Gastroesophageal sphincter (tissue), 3 donors: ENCODE measurements at regions not wholly inside any gene's neighbourhood (a gene's known extent, or its start where the extent isn't known, plus 50 kb on each side); places are given as distances from the start of the nearest gene placed in this dataset.

Experiments
- EP300 ChIP-seq: sonication (generic); formaldehyde crosslinking; IDR thresholded peaks from one replicate; pipeline ENCODE4 v1.6.1; 2017; ENCODE audit warnings: antibody characterized with exemption, mild to moderate bottlenecking
- POLR2AphosphoS5 ChIP-seq: sonication (generic); formaldehyde crosslinking; IDR thresholded peaks from one replicate; pipeline ENCODE4 v1.6.1; 2017; ENCODE audit warnings: antibody characterized with exemption
- TF ChIP-seq, protein P1 (sequence below), 4 experiments: fragments of 200-600 bp in 2 of 4; fragments of 450-650 bp in 2 of 4; sonication (generic) in 1 of 4; IDR thresholded peaks; one replicate each; pipeline ENCODE4 v1.5.1; 2017 to 2019; ENCODE audit warnings: antibody characterized with exemption in 4 of 4, mild to moderate bottlenecking in 2 of 4, moderate library complexity in 2 of 4

DNA sequence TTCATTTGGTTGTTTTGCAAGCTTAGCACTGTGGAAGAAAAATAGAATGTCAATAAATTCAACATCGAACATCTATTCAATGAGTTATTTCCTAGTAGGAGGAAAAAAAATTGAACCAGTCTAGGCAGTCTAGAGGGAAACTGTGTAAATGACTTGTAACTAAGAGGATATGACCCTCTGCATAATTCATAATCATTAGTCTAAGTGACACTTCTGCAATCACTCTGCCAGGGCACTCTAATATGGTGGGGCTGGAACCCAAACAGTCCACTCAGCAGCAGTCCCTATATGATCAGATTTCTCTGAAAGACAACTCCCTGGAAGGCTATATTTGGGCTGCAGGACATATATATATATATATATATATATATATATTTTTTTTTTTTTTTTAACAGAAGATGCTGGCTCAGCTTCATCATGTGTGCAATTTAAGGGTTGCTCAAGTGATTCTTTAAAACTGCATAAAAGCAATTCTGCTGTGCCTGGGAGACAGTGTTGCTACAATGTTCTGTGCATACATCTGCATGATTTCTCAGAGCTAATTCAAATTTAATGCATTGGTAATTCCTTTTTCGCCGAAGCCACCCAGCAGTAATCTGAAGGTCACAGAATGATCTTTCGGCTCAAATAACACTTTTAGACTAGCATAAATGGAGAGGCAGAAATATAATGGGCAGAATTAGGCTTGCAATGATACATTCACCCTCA lies 482.1 kb upstream of the ZNF608 start:
- TF ChIP-seq, protein P1, sequence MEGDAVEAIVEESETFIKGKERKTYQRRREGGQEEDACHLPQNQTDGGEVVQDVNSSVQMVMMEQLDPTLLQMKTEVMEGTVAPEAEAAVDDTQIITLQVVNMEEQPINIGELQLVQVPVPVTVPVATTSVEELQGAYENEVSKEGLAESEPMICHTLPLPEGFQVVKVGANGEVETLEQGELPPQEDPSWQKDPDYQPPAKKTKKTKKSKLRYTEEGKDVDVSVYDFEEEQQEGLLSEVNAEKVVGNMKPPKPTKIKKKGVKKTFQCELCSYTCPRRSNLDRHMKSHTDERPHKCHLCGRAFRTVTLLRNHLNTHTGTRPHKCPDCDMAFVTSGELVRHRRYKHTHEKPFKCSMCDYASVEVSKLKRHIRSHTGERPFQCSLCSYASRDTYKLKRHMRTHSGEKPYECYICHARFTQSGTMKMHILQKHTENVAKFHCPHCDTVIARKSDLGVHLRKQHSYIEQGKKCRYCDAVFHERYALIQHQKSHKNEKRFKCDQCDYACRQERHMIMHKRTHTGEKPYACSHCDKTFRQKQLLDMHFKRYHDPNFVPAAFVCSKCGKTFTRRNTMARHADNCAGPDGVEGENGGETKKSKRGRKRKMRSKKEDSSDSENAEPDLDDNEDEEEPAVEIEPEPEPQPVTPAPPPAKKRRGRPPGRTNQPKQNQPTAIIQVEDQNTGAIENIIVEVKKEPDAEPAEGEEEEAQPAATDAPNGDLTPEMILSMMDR (IDR thresholded peaks at IDR 0.05), result no peak
- TF ChIP-seq EP300 (no peak), POLR2AphosphoS5 (no peak)
